H9 (cell line): ENCODE measurements at regions not wholly inside any gene's neighbourhood (a gene's known extent, or its start where the extent isn't known, plus 50 kb on each side); places are given as distances from the start of the nearest gene placed in this dataset.
A peak's percentile ranks its signal among the peaks of the same experiment; 100 is the strongest.

Experiments used
- DNase-seq: peaks from one replicate; pipeline ENCODE4 v3.0.0-alpha.2; 2017
- H2AFZ ChIP-seq: one replicate; pipeline ENCODE4 v1.6.1; 2013; ENCODE audit warnings: mild to moderate bottlenecking, low read length, control low read depth, moderate library complexity
- H2AK5ac ChIP-seq: 2 replicates; pipeline ENCODE4 v1.6.1; 2013; ENCODE audit warnings: low read length, control low read depth, mixed read lengths; ENCODE audit not compliant: insufficient read length
- H2BK120ac ChIP-seq: one replicate; pipeline ENCODE4 v1.6.1; 2013; ENCODE audit warnings: low read depth, mild to moderate bottlenecking, low read length, control low read depth, inconsistent platforms; ENCODE audit not compliant: poor library complexity, severe bottlenecking
- H2BK12ac ChIP-seq: 2 replicates; pipeline ENCODE4 v1.6.1; 2013; ENCODE audit warnings: low read length, control low read depth, mixed read lengths, low read depth; ENCODE audit not compliant: insufficient read length
- H2BK15ac ChIP-seq: 2 replicates; pipeline ENCODE4 v1.6.1; 2013; ENCODE audit warnings: low read depth, low read length, control low read depth
- H2BK20ac ChIP-seq: one replicate; pipeline ENCODE4 v1.6.1; 2013; ENCODE audit warnings: low read depth, mild to moderate bottlenecking, low read length, control low read depth, inconsistent platforms; ENCODE audit not compliant: poor library complexity, severe bottlenecking
- H2BK5ac ChIP-seq: 2 replicates; pipeline ENCODE4 v1.6.1; 2013; ENCODE audit warnings: low read length, control low read depth, mixed read lengths; ENCODE audit not compliant: insufficient read length
- H3K14ac ChIP-seq: 2 replicates; pipeline ENCODE4 v1.6.1; 2013; ENCODE audit warnings: low read length, control low read depth; ENCODE audit not compliant: insufficient read depth
- H3K18ac ChIP-seq: 2 replicates; pipeline ENCODE4 v1.6.1; 2013; ENCODE audit warnings: low read depth, mild to moderate bottlenecking, mixed read lengths, low read length, control low read depth; ENCODE audit not compliant: insufficient read length
- H3K23ac ChIP-seq: 2 replicates; pipeline ENCODE4 v1.6.1; 2013; ENCODE audit warnings: low read length, control low read depth, mixed read lengths, low read depth; ENCODE audit not compliant: insufficient read length
- H3K23me2 ChIP-seq: 2 replicates; pipeline ENCODE4 v1.6.1; 2013; ENCODE audit warnings: low read depth, mild to moderate bottlenecking, mixed read lengths, low read length, control low read depth; ENCODE audit not compliant: insufficient read length, poor library complexity, severe bottlenecking
- H3K27ac ChIP-seq: 2 replicates; pipeline ENCODE4 v1.5.1; 2013; ENCODE audit warnings: low read length, control low read depth, mixed read lengths, low read depth; ENCODE audit not compliant: insufficient read length
- H3K27me3 ChIP-seq: 2 replicates; pipeline ENCODE4 v1.6.1; 2013; ENCODE audit warnings: low read length, control low read depth, inconsistent platforms; ENCODE audit not compliant: insufficient read depth
- H3K4ac ChIP-seq: 2 replicates; pipeline ENCODE4 v1.6.1; 2013; ENCODE audit warnings: low read depth, mild to moderate bottlenecking, control low read depth, inconsistent platforms, low read length, moderate library complexity
- H3K4me1 ChIP-seq: 2 replicates; pipeline ENCODE4 v1.6.1; 2013; ENCODE audit warnings: low read length, control low read depth, inconsistent platforms; ENCODE audit not compliant: insufficient read depth
- H3K4me2 ChIP-seq: 2 replicates; pipeline ENCODE4 v1.6.1; 2013; ENCODE audit warnings: low read length, control low read depth, mixed read lengths; ENCODE audit not compliant: insufficient read length, insufficient read depth
- H3K56ac ChIP-seq: 2 replicates; pipeline ENCODE4 v1.6.1; 2013; ENCODE audit warnings: low read depth, mild to moderate bottlenecking, mixed read lengths, low read length, control low read depth; ENCODE audit not compliant: insufficient read length
- H3K79me1 ChIP-seq: 2 replicates; pipeline ENCODE4 v1.6.1; 2013; ENCODE audit warnings: low read depth, mild to moderate bottlenecking, moderate library complexity, low read length, control low read depth, inconsistent platforms; ENCODE audit not compliant: insufficient read depth, poor library complexity, severe bottlenecking
- H3K79me2 ChIP-seq: 2 replicates; pipeline ENCODE4 v1.6.1; 2013; ENCODE audit warnings: low read length, control low read depth, inconsistent platforms; ENCODE audit not compliant: insufficient read depth
- H3K9ac ChIP-seq: 2 replicates; pipeline ENCODE4 v1.6.1; 2013; ENCODE audit warnings: low read length, control low read depth, mixed read lengths; ENCODE audit not compliant: insufficient read length; ENCODE audit errors: extremely low read depth
- H3K9me3 ChIP-seq: one replicate; pipeline ENCODE4 v1.6.1; 2013; ENCODE audit warnings: low read depth, low read length, inconsistent platforms; ENCODE audit not compliant: control insufficient read depth
- H3T11ph ChIP-seq: one replicate; pipeline ENCODE4 v1.6.1; 2013; ENCODE audit warnings: mild to moderate bottlenecking, low read length, control low read depth, inconsistent platforms
- H4K20me1 ChIP-seq: one replicate; pipeline ENCODE4 v1.6.1; 2013; ENCODE audit not compliant: control insufficient read depth, insufficient read length, insufficient read depth
- H4K5ac ChIP-seq: 2 replicates; pipeline ENCODE4 v1.6.1; 2013; ENCODE audit warnings: low read depth, mild to moderate bottlenecking, mixed read lengths, low read length, control low read depth; ENCODE audit not compliant: insufficient read length
- H4K8ac ChIP-seq: replicated peaks from 2 replicates; pipeline ENCODE4 v1.6.1; 2013; ENCODE audit warnings: low read length, control low read depth, mixed read lengths, low read depth; ENCODE audit not compliant: insufficient read length
- H4K91ac ChIP-seq: 2 replicates; pipeline ENCODE4 v1.6.1; 2013; ENCODE audit warnings: low read depth, mild to moderate bottlenecking, moderate library complexity, mixed read lengths, low read length, control low read depth; ENCODE audit not compliant: insufficient read length
- H3K27ac Mint-ChIP-seq, 3 experiments: 2 replicates in 2 of 3; 3 replicates in 1 of 3; pipeline ENCODE4 v1.8.0; 2020 to 2021; ENCODE audit warnings: mixed read lengths in 3 of 3, mild to moderate bottlenecking in 1 of 3, moderate library complexity in 1 of 3
- H3K27me3 Mint-ChIP-seq: 2 replicates; pipeline ENCODE4 v1.8.0; 2021; ENCODE audit warnings: low read depth, mild to moderate bottlenecking, moderate library complexity, mixed read lengths
- H3K36me3 Mint-ChIP-seq, 3 experiments: 2 replicates in 2 of 3; 3 replicates in 1 of 3; pipeline ENCODE4 v1.8.0; 2020 to 2021; ENCODE audit warnings: low read depth in 3 of 3, mixed read lengths in 3 of 3; ENCODE audit not compliant: insufficient read depth in 1 of 3
- H3K4me1 Mint-ChIP-seq, 2 experiments: 2 replicates each; pipeline ENCODE4 v1.8.0; 2020; ENCODE audit warnings: mixed read lengths in 2 of 2
- H3K4me3 Mint-ChIP-seq, 2 experiments: 2 replicates in 1 of 2; 3 replicates in 1 of 2; pipeline ENCODE4 v1.8.0; 2020 to 2021; ENCODE audit warnings: mild to moderate bottlenecking in 2 of 2, mixed read lengths in 2 of 2, moderate library complexity in 1 of 2
- H3K9me3 Mint-ChIP-seq, 2 experiments: 2 replicates in 1 of 2; 3 replicates in 1 of 2; pipeline ENCODE4 v1.8.0; 2020; ENCODE audit warnings: mild to moderate bottlenecking in 2 of 2, mixed read lengths in 2 of 2, moderate library complexity in 1 of 2
- CTCF ChIP-seq: fragments of 200-600 bp; sonication (generic); conservative IDR thresholded peaks from 3 replicates; pipeline ENCODE4 v1.8.0; 2021; ENCODE audit warnings: antibody characterized with exemption, mild to moderate bottlenecking
- WGBS: extraction: QIAGEN DNeasy Blood & Tissue Kit; methylation state at CpG from one replicate; pipeline ENCODE4 v1.1.7; 2013; ENCODE audit warnings: missing lambda C conversion rate, low lambda C conversion rate, mixed read lengths; ENCODE audit not compliant: insufficient read length; ENCODE audit errors: extremely low coverage; 5-methylcytosine and 5-hydroxymethylcytosine counted together

DNA sequence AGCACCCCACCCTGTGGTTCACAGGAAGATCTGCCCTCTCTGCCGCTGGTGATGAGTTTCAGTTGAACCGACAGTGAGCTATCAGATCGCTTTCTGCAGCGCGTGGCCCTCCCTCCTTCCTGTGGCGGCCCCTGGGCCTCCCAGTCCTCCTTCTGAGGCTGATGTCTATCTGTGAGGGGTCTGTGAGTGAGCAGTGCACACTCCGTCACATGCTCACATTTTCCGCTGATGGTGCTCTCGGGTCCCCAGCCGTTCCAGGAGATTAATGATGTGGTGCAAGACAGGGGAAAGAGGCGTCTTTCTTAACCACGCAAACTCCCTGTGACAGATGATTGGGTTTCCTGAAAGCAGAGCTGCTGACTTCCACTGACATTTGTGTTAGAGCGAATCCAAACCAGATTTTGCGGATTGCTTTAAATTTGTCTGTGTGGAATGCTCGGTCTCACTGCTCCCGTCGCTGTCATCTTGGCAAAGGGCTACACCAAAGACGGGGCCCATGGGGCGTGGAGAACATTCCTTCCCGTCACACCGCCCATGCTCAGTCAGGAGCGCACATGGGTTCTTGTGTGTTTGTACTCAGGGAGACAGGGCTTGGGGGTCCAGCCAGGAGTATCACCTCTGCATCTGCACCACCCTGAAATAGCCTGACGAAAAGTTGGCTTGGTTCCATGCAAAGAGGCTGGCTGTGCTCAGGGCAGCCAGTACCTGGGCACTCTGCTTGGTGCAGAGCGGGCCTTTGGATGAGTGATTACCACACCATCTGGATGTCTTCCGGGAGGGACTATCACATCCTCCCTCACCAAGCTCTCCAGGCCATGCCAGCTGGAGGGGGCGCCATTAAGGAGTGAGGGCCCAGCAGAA, 154.7 kb upstream of the HS6ST1 start:
- H3K23ac ChIP-seq: no peak overlapping the region
- no CpG with 5 or more reads among the region's 26 CpGs for WGBS

More for the DNA sequence above, 154.7 kb upstream of the HS6ST1 start:
- Histone ChIP-seq H4K91ac (no peak overlapping the region), H2BK5ac (no peak overlapping the region), H3K4ac (no peak overlapping the region), H3K14ac (no peak overlapping the region; the same call in 1 of the 2 replicates), H2AFZ (no peak overlapping the region), H2BK120ac (no peak overlapping the region), H2BK12ac (no peak overlapping the region), H3K4me2 (no peak overlapping the region), H2BK20ac (no peak overlapping the region), H3K23me2 (no peaks in the 10 kb centered on the region), H4K8ac (no peak overlapping the region), H2AK5ac (no peak overlapping the region), H4K20me1 (no peaks in the 10 kb centered on the region), H3K18ac (no peak overlapping the region), H3T11ph (no peak overlapping the region), H3K27me3 (no peaks in the 10 kb centered on the region), H3K79me2 (no peaks in the 10 kb centered on the region), H3K56ac (no peak overlapping the region), H4K5ac (no peak overlapping the region), H3K27ac (no peak overlapping the region), H2BK15ac (no peak overlapping the region), H3K4me1 (no peaks in the 10 kb centered on the region), H3K79me1 (no peaks in the 10 kb centered on the region), H3K9ac (no peak overlapping the region), H3K9me3 (peaks cover 12% of the 10 kb centered on the region)
- H3K36me3 Mint-ChIP-seq: peaks cover 20 to 30% (median 22%) of the 10 kb centered on the region in 3 experiments
- no peak overlapping the region for H3K4me3 Mint-ChIP-seq
- DNase-seq: peak; percentile 28
- H3K9me3 Mint-ChIP-seq: peaks cover 31 to 33% of the 10 kb centered on the region in 2 experiments
- H3K27me3 Mint-ChIP-seq: peaks cover 9% of the 10 kb centered on the region
- TF ChIP-seq CTCF: no peak
- H3K27ac Mint-ChIP-seq: no peak overlapping the region
- H3K4me1 Mint-ChIP-seq: peaks cover 5 to 12% of the 10 kb centered on the region in 2 experiments
